ENCODE measurements at regions not wholly inside any gene's neighbourhood (a gene's known extent, or its start where the extent isn't known, plus 50 kb on each side); places are given as distances from the start of the nearest gene placed in this dataset.

DNA sequence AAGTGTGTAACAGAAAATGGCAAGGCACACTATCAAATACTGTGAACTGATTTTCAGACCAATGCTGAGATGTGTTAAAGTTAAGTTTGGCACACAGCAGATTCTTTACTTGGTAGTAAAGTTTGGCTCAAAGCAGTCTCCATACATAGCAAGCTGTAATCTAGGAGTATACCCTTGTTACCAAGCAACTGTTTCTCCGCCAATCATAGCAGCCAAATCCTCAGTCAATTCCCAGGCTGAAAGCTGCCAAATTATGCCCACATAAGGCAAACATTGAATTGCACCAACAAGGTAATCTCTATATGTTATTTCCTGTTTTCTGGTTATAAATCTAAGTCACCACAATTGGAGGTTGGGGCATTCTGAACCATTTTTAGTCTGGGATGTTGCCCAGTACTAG, 345.7 kb downstream of the DEPDC1B start:
- ATAC-seq (no peak), DNase-seq (no peak)
- Histone ChIP-seq H3K27me3 (ENCODE audit: low read length) (0 out of 2 replicates have a peak, but pooled peaks cover 6% of the 10 kb centered on the region), H3K9me2 (replicated peaks; ENCODE audit: low read length) (no peaks in the 10 kb centered on the region), H3K36me3 (ENCODE audit: low read depth, low read length) (no peaks in the 10 kb centered on the region), H3K9ac (ENCODE audit: low read length) (no peak overlapping the region), H3K4me3 (ENCODE audit: low read length) (no peak overlapping the region), H3K4me2 (ENCODE audit: low read length) (no peak overlapping the region), H3K79me2 (ENCODE audit: low read length) (no peaks in the 10 kb centered on the region), H2AFZ (ENCODE audit: low read length) (no peak overlapping the region), H4K20me1 (ENCODE audit: low read length) (no peaks in the 10 kb centered on the region), H3K4me1 (ENCODE audit: insufficient read depth, low read length) (no peaks in the 10 kb centered on the region), H3F3A (ENCODE audit: low read length, unreplicated experiment) (no peaks in the 10 kb centered on the region), H3K9me3 (ENCODE audit: low read length) (no peaks in the 10 kb centered on the region), H3K27ac (ENCODE audit: low read length) (no peak overlapping the region)
- POLR2A ChIA-PET (ENCODE audit: unreplicated experiment), result no interaction called here
- TF ChIP-seq EZH2phosphoT487 (IDR thresholded peaks at IDR 0.05; ENCODE audit: borderline replicate concordance, low read length) (no peak), EZH2 (IDR thresholded peaks at IDR 0.05; ENCODE audit: low read length, unreplicated experiment) (no peak)
- TF ChIP-seq, protein P1, sequence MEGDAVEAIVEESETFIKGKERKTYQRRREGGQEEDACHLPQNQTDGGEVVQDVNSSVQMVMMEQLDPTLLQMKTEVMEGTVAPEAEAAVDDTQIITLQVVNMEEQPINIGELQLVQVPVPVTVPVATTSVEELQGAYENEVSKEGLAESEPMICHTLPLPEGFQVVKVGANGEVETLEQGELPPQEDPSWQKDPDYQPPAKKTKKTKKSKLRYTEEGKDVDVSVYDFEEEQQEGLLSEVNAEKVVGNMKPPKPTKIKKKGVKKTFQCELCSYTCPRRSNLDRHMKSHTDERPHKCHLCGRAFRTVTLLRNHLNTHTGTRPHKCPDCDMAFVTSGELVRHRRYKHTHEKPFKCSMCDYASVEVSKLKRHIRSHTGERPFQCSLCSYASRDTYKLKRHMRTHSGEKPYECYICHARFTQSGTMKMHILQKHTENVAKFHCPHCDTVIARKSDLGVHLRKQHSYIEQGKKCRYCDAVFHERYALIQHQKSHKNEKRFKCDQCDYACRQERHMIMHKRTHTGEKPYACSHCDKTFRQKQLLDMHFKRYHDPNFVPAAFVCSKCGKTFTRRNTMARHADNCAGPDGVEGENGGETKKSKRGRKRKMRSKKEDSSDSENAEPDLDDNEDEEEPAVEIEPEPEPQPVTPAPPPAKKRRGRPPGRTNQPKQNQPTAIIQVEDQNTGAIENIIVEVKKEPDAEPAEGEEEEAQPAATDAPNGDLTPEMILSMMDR (conservative IDR thresholded peaks at IDR 0.05; ENCODE audit: low read depth, low read length), result no peak
- CTCF ChIA-PET, result no interaction called here
- intact Hi-C loops (cut with micrococcal nuclease), result no loop called here
- no TSS peak for BruUV-seq (replicated peaks)

DNA sequence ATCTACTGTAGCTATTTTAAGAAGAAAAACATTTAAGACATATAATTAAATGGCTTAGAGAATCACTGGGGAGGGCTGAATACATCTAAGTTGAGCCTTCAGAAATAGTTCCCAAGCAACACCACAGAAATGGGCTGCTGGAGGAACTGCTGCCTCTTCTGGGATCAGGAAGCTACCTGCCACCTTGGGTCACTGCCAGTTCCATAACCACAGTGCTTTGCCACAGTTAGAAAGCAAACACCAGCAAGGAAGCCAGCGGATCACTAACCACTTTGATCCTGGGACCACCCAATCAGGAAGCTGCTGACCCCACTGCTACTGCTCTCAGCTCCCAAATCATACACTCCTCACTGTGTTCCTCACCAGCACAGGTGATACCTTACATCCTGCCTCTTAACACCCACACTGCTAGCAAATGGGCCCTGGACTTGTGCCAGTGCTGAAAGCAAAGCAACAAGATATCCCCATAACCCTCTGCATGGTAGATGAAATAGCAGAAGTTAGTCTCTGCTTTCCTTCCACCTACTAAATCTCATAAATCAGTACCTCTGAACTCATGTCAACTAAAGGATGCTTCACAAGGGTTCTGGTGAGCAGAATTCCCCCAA, 346.9 kb downstream of the DEPDC1B start:
- CTCF ChIA-PET, result no interaction called here
- no peak overlapping the region for H3K4me2 ChIP-seq (ENCODE audit: low read length)

DNA sequence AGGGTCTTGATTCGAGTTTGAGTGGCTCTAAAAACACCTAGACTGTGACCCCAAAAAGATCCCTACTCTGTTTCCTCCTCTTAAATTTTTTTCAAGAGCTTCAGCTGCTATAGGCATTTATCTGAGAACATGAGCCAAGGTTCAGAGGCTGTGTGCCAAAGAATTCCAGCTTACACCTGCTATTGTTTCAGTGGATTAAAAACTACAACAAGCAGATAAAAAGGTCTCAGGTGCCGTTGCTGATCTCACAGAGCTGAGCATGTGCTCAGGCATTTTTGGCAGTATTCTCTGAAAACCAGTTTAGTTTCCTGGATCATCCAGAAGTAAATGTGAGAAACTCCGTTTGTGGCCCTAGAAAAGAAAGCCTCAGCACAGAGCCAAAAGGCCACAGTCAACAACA, 349.2 kb downstream of the DEPDC1B start:
- Histone ChIP-seq H3K4me3 (ENCODE audit: low read length) (no peak overlapping the region), H3K27me3 (ENCODE audit: low read length) (no peaks in the 10 kb centered on the region), H3F3A (ENCODE audit: low read length, unreplicated experiment) (no peaks in the 10 kb centered on the region), H3K79me2 (ENCODE audit: low read length) (no peaks in the 10 kb centered on the region), H3K36me3 (ENCODE audit: low read depth, low read length) (no peaks in the 10 kb centered on the region), H3K4me1 (ENCODE audit: insufficient read depth, low read length) (no peaks in the 10 kb centered on the region), H3K4me2 (ENCODE audit: low read length) (no peak overlapping the region), H3K9ac (ENCODE audit: low read length) (no peak overlapping the region), H2AFZ (ENCODE audit: low read length) (no peak overlapping the region), H4K20me1 (ENCODE audit: low read length) (no peaks in the 10 kb centered on the region), H3K9me2 (replicated peaks; ENCODE audit: low read length) (no peaks in the 10 kb centered on the region), H3K27ac (ENCODE audit: low read length) (no peak overlapping the region), H3K9me3 (ENCODE audit: low read length) (no peaks in the 10 kb centered on the region)
- BruUV-seq (replicated peaks), result no TSS peak
- TF ChIP-seq EZH2 (IDR thresholded peaks at IDR 0.05; ENCODE audit: low read length, unreplicated experiment) (no peak), EZH2phosphoT487 (IDR thresholded peaks at IDR 0.05; ENCODE audit: borderline replicate concordance, low read length) (no peak)
- TF ChIP-seq, protein P1 (conservative IDR thresholded peaks at IDR 0.05; ENCODE audit: low read depth, low read length), result no peak
- ATAC-seq (no peak), DNase-seq (no peak)
- ChIA-PET CTCF (no interaction called here), POLR2A (ENCODE audit: unreplicated experiment) (no interaction called here)
- intact Hi-C loops (cut with micrococcal nuclease), result no loop called here

More for the DNA sequence above, 346.9 kb downstream of the DEPDC1B start:
- POLR2A ChIA-PET (ENCODE audit: unreplicated experiment), result no interaction called here
- H3K79me2 ChIP-seq (ENCODE audit: low read length), result no peaks in the 10 kb centered on the region
- H3K27me3 ChIP-seq (ENCODE audit: low read length), result 0 out of 2 replicates have a peak, but pooled peaks cover 6% of the 10 kb centered on the region
- no peak overlapping the region for H3K9ac ChIP-seq (ENCODE audit: low read length)
- no peaks in the 10 kb centered on the region for H3K36me3 ChIP-seq (ENCODE audit: low read depth, low read length)
- TF ChIP-seq EZH2 (IDR thresholded peaks at IDR 0.05; ENCODE audit: low read length, unreplicated experiment) (no peak), EZH2phosphoT487 (IDR thresholded peaks at IDR 0.05; ENCODE audit: borderline replicate concordance, low read length) (no peak)
- TF ChIP-seq, protein P1 (conservative IDR thresholded peaks at IDR 0.05; ENCODE audit: low read depth, low read length), result no peak
- no peaks in the 10 kb centered on the region for H3K9me3 ChIP-seq (ENCODE audit: low read length)
- no peaks in the 10 kb centered on the region for H3F3A ChIP-seq (ENCODE audit: low read length, unreplicated experiment)
- H3K9me2 ChIP-seq (replicated peaks; ENCODE audit: low read length), result no peaks in the 10 kb centered on the region
- H2AFZ ChIP-seq (ENCODE audit: low read length), result no peak overlapping the region
- ATAC-seq (no peak), DNase-seq (peak; percentile 4)
- no peak overlapping the region for H3K27ac ChIP-seq (ENCODE audit: low read length)
- no peaks in the 10 kb centered on the region for H3K4me1 ChIP-seq (ENCODE audit: insufficient read depth, low read length)
- H4K20me1 ChIP-seq (ENCODE audit: low read length), result no peaks in the 10 kb centered on the region
- intact Hi-C loops (cut with micrococcal nuclease), result no loop called here
- BruUV-seq (replicated peaks), result no TSS peak
- no peak overlapping the region for H3K4me3 ChIP-seq (ENCODE audit: low read length)
